CD4-positive, alpha-beta T cell treated with Interleukin-4 for 1 hour (primary cell): ENCODE measurements at regions not wholly inside any gene's neighbourhood (a gene's known extent, or its start where the extent isn't known, plus 50 kb on each side); places are given as distances from the start of the nearest gene placed in this dataset.

Experiments
- DNase-seq, 2 donors: peaks; one replicate each; pipeline ENCODE4 v3.0.0-alpha.2; 2020 to 2022

DNA sequence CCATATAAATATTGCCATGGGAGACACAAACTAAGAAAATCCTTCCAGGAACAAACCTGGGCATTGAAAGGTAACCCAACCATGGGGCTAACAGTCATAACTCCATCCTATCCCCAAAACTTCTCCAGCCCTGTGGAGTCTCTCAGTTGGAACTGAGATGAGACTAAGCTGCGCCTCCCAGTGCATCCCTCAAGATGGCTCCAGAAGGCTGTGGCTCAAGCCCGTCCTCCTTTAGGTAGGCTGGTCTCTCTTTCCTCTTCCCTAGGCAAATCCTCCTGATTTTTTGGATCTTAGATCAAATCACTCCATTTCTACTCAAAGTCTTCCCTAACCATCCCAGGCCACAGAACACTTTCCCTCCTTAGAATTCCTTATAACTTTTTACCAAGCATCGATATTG lies 364.3 kb upstream of the CCDC196 start:
- no peak for DNase-seq

DNA sequence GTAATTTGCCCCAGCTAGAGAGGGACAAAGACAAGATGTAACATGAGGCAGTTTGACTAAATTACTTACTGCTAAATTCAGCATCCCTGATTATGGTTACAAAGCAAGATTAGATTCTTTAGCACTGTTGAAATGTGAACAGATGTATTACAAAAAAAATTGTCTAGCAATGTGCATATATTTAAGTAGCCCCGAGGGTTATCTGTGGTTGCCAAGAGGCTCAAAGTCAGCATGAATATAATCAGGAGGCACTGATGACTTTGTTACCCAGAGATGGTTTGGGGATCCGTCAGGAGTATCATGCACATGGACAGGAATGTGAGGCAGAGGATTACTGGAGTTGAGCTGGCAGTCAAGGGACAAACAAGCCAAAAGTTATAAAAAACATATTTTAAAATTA lies 356.9 kb upstream of the CCDC196 start:
- no peak for DNase-seq

DNA sequence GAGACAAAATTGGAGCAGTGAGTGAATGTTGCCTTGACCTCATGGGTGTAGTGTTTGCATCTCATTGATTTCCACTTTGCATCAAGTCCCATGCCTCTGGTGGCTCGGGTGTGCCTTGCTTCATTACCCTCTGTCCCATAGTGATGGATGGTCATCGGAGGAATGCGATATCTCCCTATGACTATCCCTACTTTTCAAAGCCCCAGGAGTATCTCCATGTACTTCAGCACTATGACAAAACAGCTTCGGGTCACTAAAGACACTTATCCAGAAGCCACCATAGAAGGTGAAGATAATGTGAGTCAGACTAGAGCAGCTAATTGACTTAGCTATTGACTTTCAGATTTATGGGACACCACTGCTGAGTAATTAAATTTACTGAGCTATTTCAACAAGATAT lies 355.1 kb upstream of the CCDC196 start:
- no peak for DNase-seq

DNA sequence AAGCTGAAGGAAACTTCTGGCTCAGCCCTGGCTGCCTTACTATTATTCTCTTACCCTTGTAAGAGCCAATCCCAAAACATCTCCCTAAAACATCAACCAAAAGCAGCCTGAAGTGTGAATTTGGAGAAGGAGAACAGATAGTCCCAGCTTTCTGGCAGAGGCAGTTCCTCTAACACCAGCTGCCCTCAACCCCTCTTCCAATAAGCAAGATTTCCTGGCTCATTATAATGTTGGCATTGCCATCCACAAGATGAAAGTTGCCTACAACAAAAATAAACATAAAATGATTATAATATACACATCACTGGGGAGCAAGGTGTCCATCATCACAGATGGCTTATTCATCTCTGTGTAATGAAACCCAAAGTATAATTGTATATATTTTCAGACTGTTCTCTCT lies 352.5 kb upstream of the CCDC196 start:
- DNase-seq, result no peak

DNA sequence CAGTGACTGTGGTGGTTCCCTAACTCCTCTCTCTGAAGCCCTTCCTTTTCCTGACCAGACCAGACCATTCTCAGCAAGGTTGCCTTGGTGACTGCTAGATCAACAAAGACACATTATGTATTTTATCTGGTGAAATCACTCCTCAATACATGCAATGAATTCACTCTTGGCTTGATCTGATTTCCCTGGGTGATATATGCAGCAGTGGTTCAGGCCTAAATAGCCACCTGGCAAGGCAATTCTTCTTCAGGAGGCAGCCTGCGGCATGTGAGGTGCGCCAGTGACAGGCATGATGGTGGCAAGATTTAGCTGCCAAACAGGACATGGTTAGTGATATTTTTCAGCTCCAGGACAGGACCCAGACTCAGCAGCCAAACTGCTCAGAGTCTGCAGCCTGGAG lies 350.3 kb upstream of the CCDC196 start:
- DNase-seq, result no peak

DNA sequence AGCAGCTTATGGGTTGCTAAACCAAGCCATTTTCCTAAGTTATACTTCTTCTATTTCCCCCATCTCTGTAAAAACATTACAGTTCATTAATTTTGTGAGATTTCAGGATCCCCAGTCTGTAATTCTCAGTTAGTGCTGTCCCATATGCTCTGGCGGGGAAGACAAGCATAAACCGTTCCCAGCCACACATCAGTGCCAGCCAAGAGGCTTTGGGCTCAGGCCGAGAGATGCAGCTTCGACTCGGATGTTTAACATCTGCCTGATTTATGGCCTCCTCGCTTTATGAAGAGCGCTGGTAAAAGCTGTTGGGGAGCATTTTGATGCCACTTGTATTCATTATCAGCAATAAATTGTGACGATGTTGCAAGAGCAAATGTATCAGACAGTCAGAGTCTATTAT lies 349.1 kb upstream of the CCDC196 start:
- DNase-seq, result no peak

DNA sequence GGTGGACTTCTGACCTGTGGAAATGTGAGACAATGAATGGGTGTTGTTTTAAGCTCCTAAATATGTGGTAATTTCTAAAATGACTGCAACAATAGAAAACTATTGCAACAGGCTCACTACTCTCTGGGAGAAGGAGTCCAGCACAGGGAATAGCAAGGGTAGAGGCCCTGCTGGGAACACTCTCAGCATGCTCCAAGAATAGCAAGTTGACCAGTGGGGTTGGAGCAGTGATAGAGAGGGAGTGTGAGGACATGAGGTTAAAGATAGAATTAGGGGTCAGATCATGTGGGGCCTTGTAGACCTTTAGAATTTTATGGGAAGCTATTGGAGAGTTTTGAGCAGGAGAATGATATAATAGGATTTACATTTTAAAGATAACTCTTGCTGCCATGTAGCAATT lies 346.7 kb upstream of the CCDC196 start:
- DNase-seq, result no peak

DNA sequence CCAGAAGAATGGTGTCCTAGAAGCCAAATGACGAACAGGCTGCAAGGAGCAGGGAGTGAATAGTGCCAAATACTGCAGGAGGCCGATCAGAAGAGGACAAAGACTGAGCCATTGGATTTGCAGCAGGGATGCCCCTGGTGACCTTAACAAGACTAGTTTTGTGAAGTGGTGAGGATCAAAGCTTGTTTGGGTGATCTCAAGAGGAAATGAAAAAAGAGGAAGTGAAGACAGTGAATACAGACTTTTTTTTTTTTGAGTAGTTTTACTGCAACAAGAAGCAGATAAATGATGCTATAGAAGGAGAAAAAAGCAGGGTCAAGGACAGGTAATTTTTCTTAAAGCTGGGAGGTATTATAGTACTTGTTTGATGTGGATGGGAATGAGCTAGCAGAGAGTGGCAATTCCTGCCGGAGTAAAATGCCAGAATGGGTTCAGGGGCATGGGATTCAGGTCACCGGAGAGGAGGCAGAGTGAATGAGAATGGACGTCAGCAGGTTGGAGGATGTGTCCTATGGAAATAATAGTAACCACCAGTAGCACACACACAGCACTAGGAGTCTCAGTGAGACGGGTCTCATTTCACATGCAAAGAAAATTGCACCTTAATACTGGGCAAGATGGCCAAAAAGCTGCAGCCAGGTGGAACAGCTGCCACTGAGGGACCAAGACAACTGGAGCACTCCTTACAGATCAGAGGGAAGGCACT lies 345.8 kb upstream of the CCDC196 start:
- no peak for DNase-seq

DNA sequence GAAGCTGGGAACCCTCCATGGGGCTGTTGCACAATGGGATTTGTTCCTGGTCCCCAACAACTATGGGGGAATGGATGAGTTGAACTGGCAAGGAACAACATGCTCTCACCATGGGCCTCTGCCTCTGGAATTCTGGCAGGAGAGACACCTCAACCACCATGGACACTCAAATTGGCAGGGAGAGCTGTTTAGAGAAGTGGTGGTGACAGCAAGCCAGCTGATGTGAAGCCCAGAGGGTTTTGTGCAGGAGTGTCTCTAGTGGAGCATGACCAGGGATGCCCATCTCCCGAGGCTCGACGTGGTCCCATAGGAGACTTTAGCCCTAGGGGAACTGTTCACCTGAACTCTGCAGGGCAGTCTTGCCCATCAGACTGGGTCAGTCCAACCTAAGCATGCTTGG lies 345.2 kb upstream of the CCDC196 start:
- DNase-seq, result no peak

DNA sequence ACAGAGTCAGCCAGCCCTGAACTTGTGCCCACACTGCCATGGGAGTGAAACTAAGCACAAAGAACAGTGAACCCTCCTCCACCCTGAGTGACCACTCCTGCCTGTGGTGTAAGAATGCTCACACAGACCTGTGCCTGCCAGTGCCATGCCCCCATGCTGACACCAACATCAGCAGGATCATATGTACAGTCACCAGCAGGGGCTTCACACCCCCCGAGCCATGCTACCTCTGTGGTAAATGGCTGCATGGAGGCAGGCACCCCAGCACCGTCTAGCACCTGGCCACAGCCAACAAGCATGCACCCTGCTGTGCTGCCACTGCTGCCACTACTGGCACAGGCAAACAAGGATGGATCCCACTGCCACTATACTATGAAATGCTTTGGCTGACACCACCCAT lies 344.4 kb upstream of the CCDC196 start:
- DNase-seq, result no peak

DNA sequence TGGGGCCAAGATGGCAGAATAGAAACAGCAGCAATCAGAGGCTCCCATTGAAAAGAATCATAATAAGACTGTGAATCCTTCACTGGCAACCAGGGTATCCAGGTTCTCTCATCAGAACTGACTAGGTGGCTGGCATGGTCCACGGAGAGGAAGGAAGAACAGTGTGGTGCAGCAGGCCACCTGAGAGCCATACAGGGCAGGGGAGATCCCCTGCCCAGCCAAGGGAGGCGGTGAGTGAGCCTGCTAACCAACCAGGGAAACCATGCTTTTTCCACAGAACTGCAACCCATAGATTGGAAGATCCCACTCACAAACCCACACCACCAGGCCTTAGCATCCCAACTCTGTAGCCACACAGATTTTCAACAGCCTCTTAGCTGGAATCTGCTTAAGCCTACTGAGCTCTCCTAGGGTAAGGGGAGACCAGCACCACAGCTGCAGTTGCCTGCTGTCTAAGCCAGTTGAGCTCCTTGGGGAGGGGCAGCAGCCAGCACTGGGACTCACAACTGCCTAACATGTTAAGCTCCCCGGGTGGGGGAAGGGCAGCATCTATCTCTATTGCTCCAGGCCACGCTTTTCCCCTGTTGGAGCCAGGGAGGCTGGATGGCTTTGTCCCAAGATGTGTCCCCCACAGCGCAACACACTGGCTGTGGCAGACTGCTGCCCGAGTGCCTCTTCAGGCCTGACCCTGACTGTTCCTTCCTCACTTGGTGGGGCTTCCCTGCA lies 342.6 kb upstream of the CCDC196 start:
- DNase-seq, result no peak

DNA sequence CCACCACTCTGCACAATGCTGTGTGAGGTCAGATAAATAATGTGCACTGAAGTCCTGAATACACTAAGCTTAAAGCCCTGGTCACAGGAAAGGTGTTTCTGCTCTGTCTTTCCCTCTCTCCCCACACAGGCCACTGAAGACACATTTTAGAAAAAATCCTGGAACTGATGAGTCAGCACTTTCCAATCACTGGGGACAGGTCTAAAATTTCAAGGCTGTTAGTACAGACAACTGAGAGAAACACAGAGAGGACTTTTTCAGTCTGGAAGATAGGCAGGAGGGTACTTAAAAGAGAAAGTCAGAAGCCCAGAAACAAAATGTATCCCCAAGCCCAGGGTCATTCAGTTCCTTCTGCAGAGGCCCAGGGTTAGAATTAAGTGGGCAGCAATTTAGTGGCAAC lies 333.9 kb upstream of the CCDC196 start:
- no peak for DNase-seq

DNA sequence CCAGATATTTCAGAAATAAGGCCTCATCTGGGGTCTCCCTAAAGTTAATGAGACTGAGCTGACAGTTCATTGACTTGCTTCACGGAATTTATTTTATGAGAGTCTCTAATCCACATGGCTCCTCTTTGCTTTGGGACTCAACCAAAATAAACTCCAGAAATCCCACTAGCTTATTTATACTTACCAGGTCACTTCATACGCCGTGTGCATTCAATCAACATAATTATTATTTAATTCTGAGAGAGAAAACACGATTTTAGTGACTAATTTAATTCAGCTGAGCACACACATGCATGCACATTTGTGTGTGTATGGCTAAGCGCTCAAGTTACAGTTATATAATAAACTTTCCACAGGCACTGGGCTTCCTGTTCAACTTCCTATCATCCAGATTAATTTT lies 333.4 kb upstream of the CCDC196 start:
- no peak for DNase-seq

DNA sequence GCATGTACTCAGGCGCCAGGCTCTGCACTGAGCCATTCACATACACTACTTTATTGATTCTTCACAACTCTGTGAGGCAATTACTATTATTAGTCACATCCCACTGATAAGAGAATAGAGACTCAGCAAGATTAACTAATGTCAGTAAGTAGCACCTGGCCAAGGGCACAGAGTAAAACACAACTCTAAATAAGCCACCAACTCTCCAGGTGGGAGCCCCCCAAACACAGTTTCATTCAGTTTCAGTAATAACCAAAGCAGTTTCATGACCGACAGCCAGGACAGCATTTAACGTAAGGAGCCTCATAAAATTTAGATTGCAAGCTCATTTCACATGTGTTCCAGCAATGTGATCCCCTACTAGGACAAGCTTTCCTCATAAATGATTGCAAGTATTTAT lies 323.1 kb upstream of the CCDC196 start:
- no peak for DNase-seq

DNA sequence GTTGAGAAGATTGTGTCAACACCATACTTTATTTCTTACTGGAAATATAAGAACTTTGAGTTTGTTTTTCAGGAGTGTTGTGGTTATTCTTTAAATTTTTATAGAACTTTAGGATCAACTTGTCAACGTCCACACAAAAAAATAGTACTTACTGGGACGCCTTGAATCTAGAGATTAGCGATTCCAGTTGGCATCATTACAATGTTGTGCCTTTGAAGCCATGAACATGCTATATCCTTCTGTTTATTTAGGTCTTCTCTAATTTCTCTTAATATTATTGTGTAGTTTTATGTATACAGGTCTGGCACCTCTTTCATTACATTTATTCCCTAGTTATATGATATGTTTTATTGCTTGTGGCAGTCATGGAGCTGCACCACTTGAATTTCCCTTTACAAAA lies 320.8 kb upstream of the CCDC196 start:
- no peak for DNase-seq

DNA sequence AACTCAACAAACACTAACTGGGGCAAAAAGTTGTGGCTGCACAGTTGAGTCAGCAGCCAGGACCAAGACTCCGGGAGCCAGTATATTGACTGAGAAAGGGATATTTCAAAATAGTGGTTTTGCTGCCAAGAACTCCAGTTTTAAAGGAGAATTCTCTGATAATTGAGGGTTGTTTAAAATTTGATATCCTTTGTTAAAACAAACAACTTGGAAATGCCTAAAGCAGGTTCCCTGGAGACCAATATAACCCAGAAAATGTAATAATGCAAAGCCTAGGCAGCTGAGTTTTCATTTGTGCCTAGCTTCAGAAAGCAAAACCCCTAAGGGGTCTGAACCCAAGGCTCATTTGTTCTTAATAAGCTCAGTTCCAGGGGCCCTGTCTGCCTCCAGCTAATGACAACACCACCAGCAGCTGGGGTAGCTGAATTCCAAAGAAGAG lies 311.7 kb upstream of the CCDC196 start:
- no peak for DNase-seq

DNA sequence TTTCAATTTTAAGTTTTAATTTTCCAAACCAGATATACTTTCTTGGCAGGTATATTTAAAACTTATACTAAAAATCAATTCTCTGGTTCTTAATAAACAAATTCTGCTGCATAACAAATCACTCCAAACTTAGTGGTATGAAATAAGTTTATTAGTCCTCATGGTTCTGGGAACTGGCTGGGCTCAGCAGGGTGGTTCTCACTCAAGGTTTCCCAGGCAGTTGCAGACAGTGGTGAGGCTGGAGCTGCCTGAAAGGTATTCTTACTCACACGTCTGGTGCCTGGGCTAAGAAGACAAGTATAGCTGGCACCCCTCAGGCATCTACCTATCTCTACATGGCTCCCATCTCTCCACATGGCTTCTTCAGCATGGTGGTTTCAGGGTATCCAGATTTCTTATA lies 308.2 kb upstream of the CCDC196 start:
- DNase-seq, result no peak

DNA sequence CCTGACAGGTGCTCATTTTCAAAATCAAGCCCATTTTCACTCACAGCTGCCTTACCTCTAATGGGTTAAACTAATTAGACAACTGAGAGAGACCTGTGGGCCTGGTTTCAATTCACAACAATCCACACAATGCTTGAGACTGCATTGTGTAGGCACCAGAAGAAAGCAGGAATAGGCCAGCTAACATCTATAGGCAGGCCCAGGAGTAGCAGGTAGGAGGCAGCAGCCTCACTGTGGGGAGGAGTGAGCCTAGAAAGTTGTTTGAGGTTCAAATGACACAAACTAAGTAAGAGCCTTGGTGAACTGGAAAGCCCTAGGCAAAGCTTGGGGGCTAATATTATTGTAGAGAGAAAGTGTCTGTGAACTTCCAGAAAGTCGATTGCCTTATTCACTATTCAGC lies 289.5 kb upstream of the CCDC196 start:
- no peak for DNase-seq

DNA sequence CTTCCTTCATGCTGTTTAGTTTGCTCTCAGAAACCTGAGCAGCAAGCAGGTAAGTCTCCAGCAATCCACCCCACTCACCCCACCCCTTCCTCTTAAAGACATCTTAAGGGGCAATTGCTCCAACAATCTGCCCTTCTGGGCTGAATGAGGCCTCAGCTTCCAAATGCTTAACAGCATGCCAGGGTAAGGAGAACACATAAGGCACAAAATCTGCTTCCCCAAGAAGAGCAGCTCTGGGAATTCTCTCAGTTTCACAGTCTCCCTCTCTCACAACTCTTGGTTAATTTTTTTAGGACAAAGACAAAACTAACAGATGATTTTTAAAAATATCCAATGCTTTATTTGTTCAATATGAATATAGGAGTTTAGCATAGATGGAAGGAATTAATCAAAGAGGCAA lies 288.9 kb upstream of the CCDC196 start:
- no peak for DNase-seq

DNA sequence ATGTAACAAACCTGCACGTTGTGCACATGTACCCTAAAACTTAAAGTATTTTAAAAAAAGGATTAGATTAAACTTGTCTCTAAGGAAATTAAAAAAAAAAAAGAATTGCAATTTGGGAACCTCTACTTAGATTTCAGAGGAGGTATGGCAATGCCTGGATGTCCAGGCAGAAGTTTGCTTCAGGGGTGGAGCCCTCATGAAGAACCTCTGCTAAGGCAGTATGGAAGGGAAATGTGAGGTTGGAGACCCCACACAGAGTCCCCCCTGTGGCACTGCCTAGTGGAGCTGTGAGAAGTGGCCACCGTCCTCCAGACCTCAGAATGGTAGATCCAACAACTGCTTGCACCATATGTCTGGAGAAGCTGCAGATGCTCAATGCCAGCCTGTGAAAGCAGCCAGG lies 279.6 kb upstream of the CCDC196 start:
- no peak for DNase-seq

DNA sequence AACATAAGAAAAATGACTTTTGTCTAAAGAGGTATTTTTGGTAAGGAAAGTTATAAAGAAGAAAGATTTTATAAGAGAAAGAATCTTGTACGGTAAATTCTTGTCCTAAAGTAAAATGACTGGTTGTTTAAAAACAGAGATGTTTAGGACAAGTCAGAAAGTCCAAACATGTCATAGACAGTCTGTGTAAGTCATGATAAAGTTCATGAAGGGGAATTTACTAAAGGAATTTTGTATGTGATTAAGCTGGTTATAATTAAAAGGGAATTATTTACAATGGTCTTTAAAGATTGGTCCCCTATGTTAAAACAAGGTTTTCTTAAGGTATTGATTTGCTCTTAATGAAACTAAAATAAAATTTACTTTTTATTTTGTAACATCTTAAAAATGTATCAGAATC lies 269.4 kb upstream of the CCDC196 start:
- DNase-seq, result no peak

DNA sequence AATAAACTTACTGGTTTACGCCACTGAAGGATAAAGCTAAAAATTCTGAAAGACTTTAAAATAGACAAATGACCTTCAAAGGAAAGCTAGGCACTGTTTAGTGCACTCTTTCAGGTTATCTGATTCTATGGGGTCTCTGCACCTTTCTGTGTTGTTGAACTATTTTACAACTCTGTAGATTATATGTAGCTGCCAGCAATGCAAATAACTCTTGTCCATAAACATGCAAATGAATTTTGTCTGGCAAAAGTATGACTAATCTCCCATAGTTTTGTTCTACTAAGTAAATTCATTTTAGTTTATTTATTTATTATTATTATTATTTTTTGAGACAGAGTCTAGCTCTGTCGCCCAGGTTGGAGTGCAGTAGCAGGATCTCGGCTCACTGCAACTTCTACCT lies 266.3 kb upstream of the CCDC196 start:
- DNase-seq, result no peak

DNA sequence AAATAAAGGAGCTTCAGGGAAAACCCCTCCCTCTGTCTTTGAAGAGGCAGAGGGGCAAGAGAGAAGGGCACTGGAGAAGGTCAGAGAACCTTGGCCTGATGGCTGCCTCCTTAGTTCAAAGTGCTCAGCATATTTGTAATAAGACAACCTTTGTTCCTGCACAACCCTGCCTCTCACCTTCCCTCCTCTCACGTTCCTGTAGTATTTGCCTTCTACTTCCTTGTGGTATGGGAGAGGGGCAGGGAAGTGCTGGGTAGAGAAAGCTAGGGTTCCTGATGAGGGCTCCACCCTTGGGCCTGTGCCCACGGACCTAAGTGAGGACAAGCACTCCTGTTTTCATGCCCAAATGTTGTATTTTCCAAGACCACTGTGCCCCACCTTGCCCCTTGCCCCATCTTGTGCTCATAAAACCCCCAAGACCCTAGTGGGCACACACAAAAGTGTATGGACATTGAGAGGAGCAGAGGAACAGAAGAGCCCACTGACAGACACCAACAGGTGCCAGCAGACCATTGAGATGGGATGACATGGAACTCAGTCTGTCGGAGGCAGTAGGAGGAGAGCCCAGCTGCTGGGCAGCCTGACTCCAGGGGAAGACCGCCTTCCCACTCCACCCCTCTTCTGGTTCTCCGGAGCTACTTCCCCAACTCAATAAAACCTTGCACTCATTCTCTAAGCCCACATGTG lies 261.5 kb upstream of the CCDC196 start:
- no peak for DNase-seq

DNA sequence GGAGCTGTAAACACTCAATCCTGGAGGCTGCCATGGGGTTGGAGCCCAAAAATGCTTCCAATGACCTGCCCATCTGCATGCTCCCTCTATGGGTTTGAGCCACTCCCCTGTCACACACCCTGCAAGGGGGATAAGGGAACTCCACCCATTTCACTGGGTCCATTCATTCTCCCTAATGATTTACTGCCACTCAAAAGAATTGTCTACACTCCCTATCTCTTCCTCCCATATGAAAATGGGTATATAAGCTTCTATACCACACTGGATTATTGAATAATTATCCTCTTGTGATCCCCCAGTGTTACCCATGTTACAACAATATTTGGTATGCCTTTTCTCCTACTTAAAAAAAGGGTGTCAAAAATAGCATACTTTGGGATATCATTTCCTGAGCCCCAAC lies 260.8 kb upstream of the CCDC196 start:
- DNase-seq, result no peak
